ENCODE measurements at regions not wholly inside any gene's neighbourhood (a gene's known extent, or its start where the extent isn't known, plus 50 kb on each side); places are given as distances from the start of the nearest gene placed in this dataset.

GRCh38 chr13:105412171-105412570 lies 1123.3 kb downstream of the EFNB2 start:
- Histone ChIP-seq H3K4me1 (no peaks in the 10 kb centered on the region), H3K4me3 (no peak overlapping the region), H3K36me3 (no peaks in the 10 kb centered on the region), H3K27ac (replicated peaks in 1 of 4) (no peak overlapping the region), H3K27me3 (no peaks in the 10 kb centered on the region), H3K9me3 (no peaks in the 10 kb centered on the region)
- no peak for DNase-seq (ENCODE audit: extremely low spot score)
- 93% methylated on average over 3 of the region's 3 CpGs for WGBS
- TF ChIP-seq EP300 (IDR thresholded peaks at IDR 0.05) (no peak), POLR2AphosphoS5 (IDR thresholded peaks at IDR 0.05) (no peak), CTCF (IDR thresholded peaks at IDR 0.05) (no peak), POLR2A (IDR thresholded peaks at IDR 0.05; ENCODE audit: low read depth) (no peak)
- intact Hi-C loops (cut with DNase I), result loop anchor here (10.0 kb wide), 1 partner anchor 1123 kb away; the partner anchor contains the start of gene EFNB2

GRCh38 chr13:105410602-105411001 lies 1124.9 kb downstream of the EFNB2 start:
- H3K4me1 ChIP-seq, result no peaks in the 10 kb centered on the region
- H3K27ac ChIP-seq (replicated peaks in 1 of 4), result no peak overlapping the region
- no peaks in the 10 kb centered on the region for H3K9me3 ChIP-seq
- DNase-seq (ENCODE audit: extremely low spot score), result no peak
- no peaks in the 10 kb centered on the region for H3K27me3 ChIP-seq
- H3K36me3 ChIP-seq, result no peaks in the 10 kb centered on the region
- WGBS, result 44% methylated on average over 11 of the region's 11 CpGs
- no peak overlapping the region for H3K4me3 ChIP-seq
- no peak for TF ChIP-seq EP300 (IDR thresholded peaks at IDR 0.05)
- TF ChIP-seq CTCF (IDR thresholded peaks at IDR 0.05), result peak; percentile 30 to 72 (median 53)
- intact Hi-C loops (cut with DNase I), result loop anchor here (10.0 kb wide), 1 partner anchor 1124 kb away; the partner anchor contains the start of gene EFNB2

GRCh38 chr13:105406551-105406950 lies 1128.9 kb downstream of the EFNB2 start:
- WGBS, result 85% methylated on average over 3 of the region's 3 CpGs
- intact Hi-C loops (cut with DNase I), result no loop called here

GRCh38 chr13:105403086-105403485 lies 1132.4 kb downstream of the EFNB2 start:
- H3K36me3 ChIP-seq, result no peaks in the 10 kb centered on the region
- H3K4me3 ChIP-seq, result no peak overlapping the region
- no peaks in the 10 kb centered on the region for H3K9me3 ChIP-seq
- no peak overlapping the region for H3K27ac ChIP-seq (replicated peaks in 1 of 4)
- no peaks in the 10 kb centered on the region for H3K4me1 ChIP-seq
- intact Hi-C loops (cut with DNase I), result no loop called here
- no peak for DNase-seq (ENCODE audit: extremely low spot score)
- H3K27me3 ChIP-seq, result no peaks in the 10 kb centered on the region
- no peak for TF ChIP-seq CTCF (IDR thresholded peaks at IDR 0.05)
- no peak for TF ChIP-seq POLR2AphosphoS5 (IDR thresholded peaks at IDR 0.05)

More at GRCh38 chr13:105406551-105406950, 1128.9 kb downstream of the EFNB2 start:
- TF ChIP-seq POLR2A (IDR thresholded peaks at IDR 0.05; ENCODE audit: low read depth) (no peak), POLR2AphosphoS5 (IDR thresholded peaks at IDR 0.05) (no peak), EP300 (IDR thresholded peaks at IDR 0.05) (no peak), CTCF (IDR thresholded peaks at IDR 0.05) (no peak)
- no peak overlapping the region for H3K27ac ChIP-seq (replicated peaks in 1 of 4)
- no peaks in the 10 kb centered on the region for H3K9me3 ChIP-seq
- no peak overlapping the region for H3K4me3 ChIP-seq
- no peak for DNase-seq (ENCODE audit: extremely low spot score)
- no peaks in the 10 kb centered on the region for H3K36me3 ChIP-seq
- H3K4me1 ChIP-seq, result no peaks in the 10 kb centered on the region
- H3K27me3 ChIP-seq, result no peaks in the 10 kb centered on the region

GRCh38 chr13:105395041-105395440 lies 1140.4 kb downstream of the EFNB2 start:
- 79% methylated on average over 1 of the region's 1 CpG for WGBS
- Histone ChIP-seq H3K27me3 (no peaks in the 10 kb centered on the region), H3K4me3 (no peak overlapping the region), H3K4me1 (no peaks in the 10 kb centered on the region), H3K9me3 (no peaks in the 10 kb centered on the region), H3K27ac (replicated peaks in 1 of 4) (no peak overlapping the region), H3K36me3 (no peaks in the 10 kb centered on the region)
- DNase-seq (ENCODE audit: extremely low spot score), result no peak
- intact Hi-C loops (cut with DNase I), result no loop called here
- no peak for TF ChIP-seq POLR2AphosphoS5 (IDR thresholded peaks at IDR 0.05)
- no peak for TF ChIP-seq EP300 (IDR thresholded peaks at IDR 0.05)
- no peak for TF ChIP-seq CTCF (IDR thresholded peaks at IDR 0.05)
- TF ChIP-seq POLR2A (IDR thresholded peaks at IDR 0.05; ENCODE audit: low read depth), result no peak

Data from esophagus muscularis mucosa (tissue), 4 donors.